ENCODE measurements at regions not wholly inside any gene's neighbourhood (a gene's known extent, or its start where the extent isn't known, plus 50 kb on each side); places are given as distances from the start of the nearest gene placed in this dataset.
A peak's percentile ranks its signal among the peaks of the same experiment; 100 is the strongest.

GRCh38 chr3:153852355-153852754 lies 268.8 kb upstream of the ARHGEF26 start:
- Histone ChIP-seq H3K9me2 (replicated peaks; ENCODE audit: low read depth, low read length) (no peaks in the 10 kb centered on the region), H3K36me3 (ENCODE audit: insufficient read depth, low read length) (no peaks in the 10 kb centered on the region), H3K4me2 (ENCODE audit: low read depth, low read length, poor library complexity, severe bottlenecking) (no peak overlapping the region), H3K9me3 (ENCODE audit: insufficient read depth, low read depth, low read length) (no peaks in the 10 kb centered on the region), H2AFZ (ENCODE audit: low read length) (no peak overlapping the region), H4K20me1 (ENCODE audit: insufficient read depth, low read length, poor library complexity, severe bottlenecking) (no peaks in the 10 kb centered on the region), H3F3A (ENCODE audit: low read depth) (no peaks in the 10 kb centered on the region), H3K9ac (ENCODE audit: low read depth, low read length, poor library complexity, severe bottlenecking) (no peak overlapping the region), H3K27me3 (ENCODE audit: insufficient read depth, low read length, poor library complexity, severe bottlenecking) (no peaks in the 10 kb centered on the region), H3K4me1 (ENCODE audit: insufficient read depth, low read length, poor library complexity, severe bottlenecking) (peaks cover 10% of the 10 kb centered on the region), H3K4me3 (ENCODE audit: low read length, poor library complexity, severe bottlenecking) (no peak overlapping the region), H3K79me2 (ENCODE audit: insufficient read depth, low read length) (no peaks in the 10 kb centered on the region)
- no peak for TF ChIP-seq EZH2phosphoT487 (IDR thresholded peaks at IDR 0.05; ENCODE audit: borderline replicate concordance)
- TF ChIP-seq CTCF (conservative IDR thresholded peaks at IDR 0.05; ENCODE audit: low read length): no peak

- H3K9ac ChIP-seq (ENCODE audit: low read depth, low read length, poor library complexity, severe bottlenecking): no peak overlapping the region
- no peak overlapping the region for H3K4me3 ChIP-seq (ENCODE audit: low read length, poor library complexity, severe bottlenecking)
- no peak overlapping the region for H3K4me2 ChIP-seq (ENCODE audit: low read depth, low read length, poor library complexity, severe bottlenecking)
- H3K27me3 ChIP-seq (ENCODE audit: insufficient read depth, low read length, poor library complexity, severe bottlenecking): no peaks in the 10 kb centered on the region
- no peaks in the 10 kb centered on the region for H3K36me3 ChIP-seq (ENCODE audit: insufficient read depth, low read length)
- no peak for TF ChIP-seq EZH2phosphoT487 (IDR thresholded peaks at IDR 0.05; ENCODE audit: borderline replicate concordance)
- TF ChIP-seq CTCF (conservative IDR thresholded peaks at IDR 0.05; ENCODE audit: low read length): no peak
- H2AFZ ChIP-seq (ENCODE audit: low read length): no peak overlapping the region
- H3K79me2 ChIP-seq (ENCODE audit: insufficient read depth, low read length): no peaks in the 10 kb centered on the region
- no peaks in the 10 kb centered on the region for H3K9me3 ChIP-seq (ENCODE audit: insufficient read depth, low read depth, low read length)
- no peaks in the 10 kb centered on the region for H3F3A ChIP-seq (ENCODE audit: low read depth)
- H3K9me2 ChIP-seq (replicated peaks; ENCODE audit: low read depth, low read length): no peaks in the 10 kb centered on the region
- no peaks in the 10 kb centered on the region for H4K20me1 ChIP-seq (ENCODE audit: insufficient read depth, low read length, poor library complexity, severe bottlenecking)
- H3K4me1 ChIP-seq (ENCODE audit: insufficient read depth, low read length, poor library complexity, severe bottlenecking): peaks cover 10% of the 10 kb centered on the region
These were observed 268.0 kb upstream of the ARHGEF26 start for GRCh38 chr3:153853163-153853562.

- Histone ChIP-seq H4K20me1 (ENCODE audit: insufficient read depth, low read length, poor library complexity, severe bottlenecking) (no peaks in the 10 kb centered on the region), H3K9me2 (replicated peaks; ENCODE audit: low read depth, low read length) (no peaks in the 10 kb centered on the region), H3K79me2 (ENCODE audit: insufficient read depth, low read length) (no peaks in the 10 kb centered on the region), H2AFZ (ENCODE audit: low read length) (no peak overlapping the region), H3F3A (ENCODE audit: low read depth) (no peaks in the 10 kb centered on the region), H3K27me3 (ENCODE audit: insufficient read depth, low read length, poor library complexity, severe bottlenecking) (no peaks in the 10 kb centered on the region), H3K36me3 (ENCODE audit: insufficient read depth, low read length) (no peaks in the 10 kb centered on the region), H3K9ac (ENCODE audit: low read depth, low read length, poor library complexity, severe bottlenecking) (no peak overlapping the region), H3K9me3 (ENCODE audit: insufficient read depth, low read depth, low read length) (no peaks in the 10 kb centered on the region), H3K4me2 (ENCODE audit: low read depth, low read length, poor library complexity, severe bottlenecking) (no peak overlapping the region), H3K4me1 (ENCODE audit: insufficient read depth, low read length, poor library complexity, severe bottlenecking) (peaks cover 4% of the 10 kb centered on the region), H3K4me3 (ENCODE audit: low read length, poor library complexity, severe bottlenecking) (no peak overlapping the region)
- TF ChIP-seq CTCF (conservative IDR thresholded peaks at IDR 0.05; ENCODE audit: low read length): peak; percentile 28; the same call in 1 of the 2 replicates
- TF ChIP-seq EZH2phosphoT487 (IDR thresholded peaks at IDR 0.05; ENCODE audit: borderline replicate concordance): no peak
These were observed 265.4 kb upstream of the ARHGEF26 start for GRCh38 chr3:153855772-153856171.
